ENCODE measurements at regions not wholly inside any gene's neighbourhood (a gene's known extent, or its start where the extent isn't known, plus 50 kb on each side); places are given as distances from the start of the nearest gene placed in this dataset.
A peak's percentile ranks its signal among the peaks of the same experiment; 100 is the strongest.

- H3K27ac ChIP-seq: no peak overlapping the region
- H3K4me3 ChIP-seq: no peak overlapping the region
- no peaks in the 10 kb centered on the region for H3K4me1 ChIP-seq
- DNase-seq: no peak
- no peaks in the 10 kb centered on the region for H3K9me3 ChIP-seq
- no peaks in the 10 kb centered on the region for H3K36me3 ChIP-seq
- TF ChIP-seq CTCF (IDR thresholded peaks at IDR 0.05) (peak in 5 of 6 experiments; percentile 25 to 42 (median 35)), POLR2A (IDR thresholded peaks at IDR 0.05) (no peak), POLR2AphosphoS5 (IDR thresholded peaks at IDR 0.05) (no peak)
- 1 to 2% methylated on average over 2 to 3 of the region's 3 CpGs for WGBS, 2 donors
- no peaks in the 10 kb centered on the region for H3K27me3 ChIP-seq
- ATAC-seq (ENCODE audit: low FRiP score in 2 of 2): peak in 1 of 2 donors; percentile 61
Observed at GRCh38 chr18:68623342-68623741, 91.6 kb downstream of the TMX3 start.

- Histone ChIP-seq H3K27ac (no peak overlapping the region), H3K36me3 (no peaks in the 10 kb centered on the region), H3K27me3 (no peaks in the 10 kb centered on the region), H3K4me1 (no peaks in the 10 kb centered on the region), H3K4me3 (no peak overlapping the region), H3K9me3 (no peaks in the 10 kb centered on the region)
- ATAC-seq (ENCODE audit: low FRiP score in 2 of 2): no peak
- 83 to 85% methylated on average over 4 of the region's 4 CpGs for WGBS, 2 donors
- TF ChIP-seq POLR2AphosphoS5 (IDR thresholded peaks at IDR 0.05) (no peak), EP300 (IDR thresholded peaks at IDR 0.05) (no peak), CTCF (IDR thresholded peaks at IDR 0.05) (no peak), POLR2A (IDR thresholded peaks at IDR 0.05) (no peak)
- DNase-seq: no peak
Observed at GRCh38 chr18:68611311-68611710, 103.6 kb downstream of the TMX3 start.

GRCh38 chr18:68608851-68609490, 105.9 kb downstream of the TMX3 start:
- Histone ChIP-seq H3K4me3 (no peak overlapping the region), H3K36me3 (no peaks in the 10 kb centered on the region), H3K4me1 (no peaks in the 10 kb centered on the region), H3K9me3 (no peaks in the 10 kb centered on the region), H3K27ac (no peak overlapping the region), H3K27me3 (no peaks in the 10 kb centered on the region)
- 85 to 86% methylated on average over 6 of the region's 6 CpGs for WGBS, 2 donors
- ATAC-seq (ENCODE audit: low FRiP score in 2 of 2): no peak
- TF ChIP-seq POLR2AphosphoS5 (IDR thresholded peaks at IDR 0.05) (no peak), EP300 (IDR thresholded peaks at IDR 0.05) (no peak), POLR2A (IDR thresholded peaks at IDR 0.05) (no peak), CTCF (IDR thresholded peaks at IDR 0.05) (no peak)
- no peak for DNase-seq

- no peak for ATAC-seq (ENCODE audit: low FRiP score in 2 of 2)
- DNase-seq: no peak
- TF ChIP-seq POLR2A (IDR thresholded peaks at IDR 0.05) (no peak), POLR2AphosphoS5 (IDR thresholded peaks at IDR 0.05) (no peak), EP300 (IDR thresholded peaks at IDR 0.05) (no peak), CTCF (IDR thresholded peaks at IDR 0.05) (no peak)
- 90 to 93% methylated on average over 2 of the region's 2 CpGs for WGBS, 2 donors
- Histone ChIP-seq H3K36me3 (no peaks in the 10 kb centered on the region), H3K27ac (no peak overlapping the region), H3K4me3 (no peak overlapping the region), H3K4me1 (no peaks in the 10 kb centered on the region), H3K9me3 (no peaks in the 10 kb centered on the region), H3K27me3 (no peaks in the 10 kb centered on the region)
Observed at GRCh38 chr18:68607852-68608251, 107.1 kb downstream of the TMX3 start.

GRCh38 chr18:68604256-68604655, 110.7 kb downstream of the TMX3 start:
- no peak for DNase-seq
- WGBS, 2 donors: 44 to 63% methylated on average over 1 of the region's 1 CpG

More at GRCh38 chr18:68604256-68604655, 110.7 kb downstream of the TMX3 start:
- TF ChIP-seq EP300 (IDR thresholded peaks at IDR 0.05): no peak
- Histone ChIP-seq H3K4me3 (no peak overlapping the region), H3K9me3 (no peaks in the 10 kb centered on the region), H3K27ac (no peak overlapping the region), H3K27me3 (no peaks in the 10 kb centered on the region), H3K4me1 (no peaks in the 10 kb centered on the region), H3K36me3 (no peaks in the 10 kb centered on the region)
- ATAC-seq (ENCODE audit: low FRiP score in 2 of 2): no peak

All from upper lobe of left lung (tissue), 6 donors.